ENCODE measurements at regions not wholly inside any gene's neighbourhood (a gene's known extent, or its start where the extent isn't known, plus 50 kb on each side); places are given as distances from the start of the nearest gene placed in this dataset.
"Not testable (repeated sequence)": the region's sequence is repeated elsewhere in the genome, so short reads cannot be mapped to it uniquely, and the experiment has no call there.

GRCh38 chr1:191517826-191518225 lies 640.4 kb upstream of the RGS18 start:
- TF ChIP-seq MYC (IDR thresholded peaks at IDR 0.05; ENCODE audit: low read depth, low read length), result no peak
- no peak for TF ChIP-seq CTCF (IDR thresholded peaks at IDR 0.05; ENCODE audit: low read depth, low read length)
- TF ChIP-seq POLR2A (IDR thresholded peaks at IDR 0.05; ENCODE audit: extremely low read depth, insufficient read length), result no peak
- no peak for TF ChIP-seq MAX (IDR thresholded peaks at IDR 0.05; ENCODE audit: low read depth, low read length)
- H3K4me3 ChIP-seq (ENCODE audit: low read depth, low read length), result no peak overlapping the region
- DNase-seq (ENCODE audit: low read depth), result no peak

- no peak for DNase-seq (ENCODE audit: low read depth)
- no peak for TF ChIP-seq MYC (IDR thresholded peaks at IDR 0.05; ENCODE audit: low read depth, low read length)
- TF ChIP-seq POLR2A (IDR thresholded peaks at IDR 0.05; ENCODE audit: extremely low read depth, insufficient read length), result no peak
- no peak for TF ChIP-seq CTCF (IDR thresholded peaks at IDR 0.05; ENCODE audit: low read depth, low read length)
- no peak for TF ChIP-seq MAX (IDR thresholded peaks at IDR 0.05; ENCODE audit: low read depth, low read length)
- H3K4me3 ChIP-seq (ENCODE audit: low read depth, low read length), result no peak overlapping the region
Measured at GRCh38 chr1:191519519-191519918, 638.7 kb upstream of the RGS18 start.

- no peak for DNase-seq (ENCODE audit: low read depth)
- no peak for TF ChIP-seq CTCF (IDR thresholded peaks at IDR 0.05; ENCODE audit: low read depth, low read length)
- no peak for TF ChIP-seq MYC (IDR thresholded peaks at IDR 0.05; ENCODE audit: low read depth, low read length)
- no peak for TF ChIP-seq POLR2A (IDR thresholded peaks at IDR 0.05; ENCODE audit: extremely low read depth, insufficient read length)
- TF ChIP-seq MAX (IDR thresholded peaks at IDR 0.05; ENCODE audit: low read depth, low read length), result no peak
- H3K4me3 ChIP-seq (ENCODE audit: low read depth, low read length), result no peak overlapping the region
Measured at GRCh38 chr1:191520345-191520744, 637.9 kb upstream of the RGS18 start.

- not testable (repeated sequence) for DNase-seq (ENCODE audit: low read depth); H3K4me3 ChIP-seq (ENCODE audit: low read depth, low read length)
Measured at GRCh38 chr1:191525944-191526343, 632.3 kb upstream of the RGS18 start.

GRCh38 chr1:191528275-191528674 lies 630.0 kb upstream of the RGS18 start:
- no peak for DNase-seq (ENCODE audit: low read depth)
- TF ChIP-seq MAX (IDR thresholded peaks at IDR 0.05; ENCODE audit: low read depth, low read length), result no peak
- TF ChIP-seq POLR2A (IDR thresholded peaks at IDR 0.05; ENCODE audit: extremely low read depth, insufficient read length), result no peak
- TF ChIP-seq MYC (IDR thresholded peaks at IDR 0.05; ENCODE audit: low read depth, low read length), result no peak
- no peak overlapping the region for H3K4me3 ChIP-seq (ENCODE audit: low read depth, low read length)

GRCh38 chr1:191530928-191531327 lies 627.3 kb upstream of the RGS18 start:
- no peak for TF ChIP-seq CTCF (IDR thresholded peaks at IDR 0.05; ENCODE audit: low read depth, low read length)
- no peak for TF ChIP-seq MAX (IDR thresholded peaks at IDR 0.05; ENCODE audit: low read depth, low read length)
- no peak for TF ChIP-seq POLR2A (IDR thresholded peaks at IDR 0.05; ENCODE audit: extremely low read depth, insufficient read length)
- no peak for TF ChIP-seq MYC (IDR thresholded peaks at IDR 0.05; ENCODE audit: low read depth, low read length)
- DNase-seq (ENCODE audit: low read depth), result no peak
- no peak overlapping the region for H3K4me3 ChIP-seq (ENCODE audit: low read depth, low read length)

- TF ChIP-seq MAX (IDR thresholded peaks at IDR 0.05; ENCODE audit: low read depth, low read length) (no peak), CTCF (IDR thresholded peaks at IDR 0.05; ENCODE audit: low read depth, low read length) (no peak), MYC (IDR thresholded peaks at IDR 0.05; ENCODE audit: low read depth, low read length) (no peak), POLR2A (IDR thresholded peaks at IDR 0.05; ENCODE audit: extremely low read depth, insufficient read length) (no peak)
- no peak for DNase-seq (ENCODE audit: low read depth)
- H3K4me3 ChIP-seq (ENCODE audit: low read depth, low read length), result no peak overlapping the region
Measured at GRCh38 chr1:191533254-191533653, 625.0 kb upstream of the RGS18 start.

All from NB4 (cell line).